22Rv1 (cell line): ENCODE measurements at regions not wholly inside any gene's neighbourhood (a gene's known extent, or its start where the extent isn't known, plus 50 kb on each side); places are given as distances from the start of the nearest gene placed in this dataset.

Source experiments
- CTCF ChIP-seq: fragments of 450-650 bp; IDR thresholded peaks from 2 replicates; pipeline ENCODE4 v1.5.1; 2017; ENCODE audit warnings: mild to moderate bottlenecking
- ZFX ChIP-seq: fragments of 450-650 bp; IDR thresholded peaks from 2 replicates; pipeline ENCODE4 v1.6.1; 2017; ENCODE audit warnings: antibody characterized with exemption, borderline replicate concordance

DNA sequence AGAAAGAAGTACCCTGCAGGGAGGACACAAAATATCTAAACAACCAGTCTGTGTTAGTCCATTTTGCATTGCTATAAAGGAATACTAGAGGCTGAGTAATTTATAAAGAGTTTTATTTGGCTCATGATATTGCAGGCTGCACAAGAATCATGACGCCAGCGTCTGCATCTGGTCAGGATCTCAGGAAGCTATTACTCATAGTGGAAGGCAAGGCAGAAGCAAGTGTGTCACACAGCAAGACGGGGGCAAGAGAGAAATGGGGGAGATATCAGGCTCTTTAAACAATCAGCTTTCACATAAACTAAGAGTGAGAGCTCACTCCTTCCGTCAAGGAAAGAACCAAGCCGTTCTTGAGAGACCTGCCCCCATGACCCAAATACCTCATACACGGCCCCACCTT, 614.8 kb downstream of the ZIC1 start:
- TF ChIP-seq CTCF (no peak), ZFX (no peak)
